OCI-LY3 (cell line): ENCODE measurements at regions not wholly inside any gene's neighbourhood (a gene's known extent, or its start where the extent isn't known, plus 50 kb on each side); places are given as distances from the start of the nearest gene placed in this dataset.

ENCODE experiments used
- H2AFZ ChIP-seq: fragments of 200-600, 300-600 bp; shearing (Covaris generic); 2 replicates; pipeline ENCODE4 v1.6.0; 2014; ENCODE audit warnings: antibody characterized with exemption, low read depth, low read length
- H3K27ac ChIP-seq: fragments of 200-600, 300-600 bp; sonication (generic); 2 replicates; pipeline ENCODE4 v1.5.1; 2014; ENCODE audit warnings: mild to moderate bottlenecking, low read length, moderate library complexity, mixed read lengths
- H3K27me3 ChIP-seq: fragments of 200-600, 300-600 bp; sonication (generic); 2 replicates; pipeline ENCODE4 v1.6.1; 2014; ENCODE audit warnings: low read depth, low read length, mixed read lengths
- H3K36me3 ChIP-seq: fragments of 200-600, 300-600 bp; sonication (generic); replicated peaks from 2 replicates; pipeline ENCODE3; 2014; ENCODE audit warnings: low read depth, low read length, mixed read lengths
- H3K4me1 ChIP-seq: fragments of 300-600, 200-600 bp; sonication (generic); 2 replicates; pipeline ENCODE4 v1.6.1; 2014; ENCODE audit warnings: low read length, mixed read lengths
- H3K4me2 ChIP-seq: fragments of 200-600, 300-600 bp; sonication (generic); 2 replicates; pipeline ENCODE4 v1.6.1; 2014; ENCODE audit warnings: low read length, mixed read lengths
- H3K4me3 ChIP-seq: fragments of 300-600, 200-600 bp; sonication (generic); 2 replicates; pipeline ENCODE4 v1.5.1; 2014; ENCODE audit warnings: antibody characterized with exemption, mild to moderate bottlenecking, low read length, moderate library complexity
- H3K79me2 ChIP-seq: fragments of 300-600, 200-600 bp; shearing (Covaris generic); 2 replicates; pipeline ENCODE4 v1.6.1; 2014; ENCODE audit warnings: mild to moderate bottlenecking, low read length, mixed read lengths
- H3K9ac ChIP-seq: fragments of 300-600, 200-600 bp; shearing (Covaris generic); 2 replicates; pipeline ENCODE4 v1.6.0; 2014; ENCODE audit warnings: mild to moderate bottlenecking, low read length, moderate library complexity
- H3K9me3 ChIP-seq: fragments of 200-600, 300-600 bp; shearing (Covaris generic); 2 replicates; pipeline ENCODE4 v1.6.1; 2014; ENCODE audit warnings: low read length, mixed read lengths; ENCODE audit not compliant: insufficient read depth
- H4K20me1 ChIP-seq: fragments of 200-600, 300-600 bp; sonication (generic); 2 replicates; pipeline ENCODE4 v1.6.1; 2016; ENCODE audit warnings: low read length, mixed read lengths; ENCODE audit not compliant: insufficient read depth
- CTCF ChIP-seq: fragments of 200-600, 300-600 bp; sonication (generic); IDR thresholded peaks from 2 replicates; pipeline ENCODE4 v1.5.1; 2014; ENCODE audit warnings: antibody characterized with exemption, low read length, low read depth
- EZH2phosphoT487 ChIP-seq: fragments of 200-600 bp; shearing (Covaris generic); IDR thresholded peaks from 2 replicates; pipeline ENCODE4 v1.6.1; 2018; ENCODE audit warnings: antibody characterized with exemption, mixed run types, low read depth

- H3K27me3 ChIP-seq: no peaks in the 10 kb centered on the region
- no peaks in the 10 kb centered on the region for H3K4me1 ChIP-seq
- TF ChIP-seq EZH2phosphoT487 (no peak), CTCF (no peak)
- no peak overlapping the region for H3K4me2 ChIP-seq
- H3K27ac ChIP-seq: no peak overlapping the region
- H3K36me3 ChIP-seq: no peaks in the 10 kb centered on the region
- no peak overlapping the region for H2AFZ ChIP-seq
- H3K4me3 ChIP-seq: no peak overlapping the region
- no peaks in the 10 kb centered on the region for H3K79me2 ChIP-seq
- H4K20me1 ChIP-seq: no peaks in the 10 kb centered on the region
- H3K9ac ChIP-seq: no peak overlapping the region
- no peaks in the 10 kb centered on the region for H3K9me3 ChIP-seq
Measured at GRCh38 chr5:77909237-77909636, 133.1 kb upstream of the TBCA start.

GRCh38 chr5:77908787-77909186 lies 132.6 kb upstream of the TBCA start:
- H3K4me1 ChIP-seq: no peaks in the 10 kb centered on the region
- H2AFZ ChIP-seq: no peak overlapping the region
- H3K27ac ChIP-seq: no peak overlapping the region
- no peak for TF ChIP-seq CTCF
- TF ChIP-seq EZH2phosphoT487: no peak
- no peak overlapping the region for H3K9ac ChIP-seq
- no peaks in the 10 kb centered on the region for H3K36me3 ChIP-seq
- H3K4me2 ChIP-seq: no peak overlapping the region
- no peaks in the 10 kb centered on the region for H3K9me3 ChIP-seq
- H4K20me1 ChIP-seq: no peaks in the 10 kb centered on the region
- H3K79me2 ChIP-seq: no peaks in the 10 kb centered on the region
- H3K27me3 ChIP-seq: no peaks in the 10 kb centered on the region
- H3K4me3 ChIP-seq: no peak overlapping the region

- Histone ChIP-seq H3K27ac (no peak overlapping the region), H3K9ac (no peak overlapping the region), H4K20me1 (no peaks in the 10 kb centered on the region), H3K4me3 (no peak overlapping the region), H3K79me2 (no peaks in the 10 kb centered on the region), H3K4me2 (no peak overlapping the region), H3K27me3 (no peaks in the 10 kb centered on the region), H2AFZ (no peak overlapping the region), H3K4me1 (no peaks in the 10 kb centered on the region), H3K36me3 (no peaks in the 10 kb centered on the region), H3K9me3 (no peaks in the 10 kb centered on the region)
- TF ChIP-seq CTCF: no peak
- TF ChIP-seq EZH2phosphoT487: no peak
Measured at GRCh38 chr5:77907786-77908185, 131.6 kb upstream of the TBCA start.

- no peaks in the 10 kb centered on the region for H3K27me3 ChIP-seq
- no peaks in the 10 kb centered on the region for H3K9me3 ChIP-seq
- no peaks in the 10 kb centered on the region for H4K20me1 ChIP-seq
- no peak overlapping the region for H3K4me3 ChIP-seq
- H2AFZ ChIP-seq: no peak overlapping the region
- TF ChIP-seq CTCF (no peak), EZH2phosphoT487 (no peak)
- no peak overlapping the region for H3K27ac ChIP-seq
- no peak overlapping the region for H3K9ac ChIP-seq
- H3K4me1 ChIP-seq: no peaks in the 10 kb centered on the region
- no peak overlapping the region for H3K4me2 ChIP-seq
- no peaks in the 10 kb centered on the region for H3K36me3 ChIP-seq
- H3K79me2 ChIP-seq: no peaks in the 10 kb centered on the region
Measured at GRCh38 chr5:77906806-77907205, 130.7 kb upstream of the TBCA start.
